Neural cell (in vitro differentiated cells): ENCODE measurements at regions not wholly inside any gene's neighbourhood (a gene's known extent, or its start where the extent isn't known, plus 50 kb on each side); places are given as distances from the start of the nearest gene placed in this dataset.

Experiments used
- H2AFZ ChIP-seq: fragments of 200-600, 300-800 bp; sonication (generic), shearing (Covaris generic); 2 replicates; pipeline ENCODE4 v1.6.0; 2014; ENCODE audit warnings: low read depth, mild to moderate bottlenecking, antibody characterized with exemption, low read length, moderate library complexity
- H3F3A ChIP-seq: fragments of 200-600 bp; shearing (Covaris generic); 2 replicates; pipeline ENCODE4 v1.6.1; 2016; ENCODE audit warnings: mild to moderate bottlenecking, moderate library complexity, mixed read lengths, antibody characterized with exemption, low read length; ENCODE audit not compliant: insufficient read depth, poor library complexity, severe bottlenecking
- H3K27ac ChIP-seq: fragments of 200-600, 300-800 bp; sonication (generic), shearing (Covaris generic); 2 replicates; pipeline ENCODE4 v1.5.1; 2014; ENCODE audit warnings: mild to moderate bottlenecking, low read length, moderate library complexity
- H3K27me3 ChIP-seq: fragments of 300-800, 200-600 bp; sonication (generic), shearing (Covaris generic); 2 replicates; pipeline ENCODE4 v1.6.0; 2014; ENCODE audit warnings: mild to moderate bottlenecking, low read depth, low read length, moderate library complexity; ENCODE audit not compliant: insufficient read depth
- H3K36me3 ChIP-seq: fragments of 300-800, 200-600 bp; sonication (generic), shearing (Covaris generic); 2 replicates; pipeline ENCODE4 v1.5.1; 2014; ENCODE audit warnings: mild to moderate bottlenecking, antibody characterized with exemption, low read length, moderate library complexity; ENCODE audit not compliant: insufficient read depth
- H3K4me2 ChIP-seq: fragments of 300-800, 200-600 bp; sonication (generic), shearing (Covaris generic); 2 replicates; pipeline ENCODE4 v1.6.0; 2014; ENCODE audit warnings: mild to moderate bottlenecking, low read length
- H3K4me3 ChIP-seq: fragments of 300-800, 200-600 bp; sonication (generic), shearing (Covaris generic); 2 replicates; pipeline ENCODE4 v1.5.1; 2014; ENCODE audit warnings: mild to moderate bottlenecking, low read length, moderate library complexity
- H3K79me2 ChIP-seq: fragments of 200-600 bp; shearing (Covaris generic); replicated peaks from 2 replicates; pipeline ENCODE4 v1.6.0; 2014; ENCODE audit warnings: mild to moderate bottlenecking, low read length, moderate library complexity; ENCODE audit not compliant: insufficient read depth
- H3K9ac ChIP-seq: fragments of 300-800, 200-600 bp; sonication (generic), shearing (Covaris generic); 2 replicates; pipeline ENCODE4 v1.6.1; 2016; ENCODE audit warnings: mild to moderate bottlenecking, low read length, mixed read lengths
- H3K9me2 ChIP-seq: fragments of 200-600 bp; shearing (Covaris generic); 2 replicates; pipeline ENCODE4 v1.6.1; 2016; ENCODE audit warnings: mild to moderate bottlenecking, low read length, mixed read lengths; ENCODE audit not compliant: insufficient read depth
- H3K9me3 ChIP-seq: fragments of 200-600, 300-800 bp; sonication (generic), shearing (Covaris generic); 2 replicates; pipeline ENCODE4 v1.6.1; 2016; ENCODE audit warnings: mild to moderate bottlenecking, mixed run types, low read length, moderate library complexity, mixed read lengths
- H4K20me1 ChIP-seq: fragments of 200-600 bp; shearing (Covaris generic); 2 replicates; pipeline ENCODE4 v1.6.1; 2016; ENCODE audit warnings: mild to moderate bottlenecking, mixed run types; ENCODE audit not compliant: insufficient read depth
- EP300 ChIP-seq: fragments of 450-650 bp; conservative IDR thresholded peaks from 2 replicates; pipeline ENCODE4 v1.6.1; 2014; ENCODE audit warnings: antibody characterized with exemption, mild to moderate bottlenecking, moderate library complexity; ENCODE audit not compliant: poor library complexity, severe bottlenecking
- EZH2 ChIP-seq: fragments of 200-600, 300-800 bp; shearing (Covaris generic), sonication (generic); IDR thresholded peaks from 2 replicates; pipeline ENCODE4 v1.6.1; 2014; ENCODE audit warnings: antibody characterized with exemption, low read length, borderline replicate concordance, mild to moderate bottlenecking; ENCODE audit not compliant: insufficient read depth, poor library complexity, severe bottlenecking
- MXI1 ChIP-seq: fragments of 450-650 bp; conservative IDR thresholded peaks from 2 replicates; pipeline ENCODE4 v1.6.1; 2014; ENCODE audit warnings: antibody characterized with exemption, mild to moderate bottlenecking; ENCODE audit not compliant: poor library complexity, severe bottlenecking
- POLR2AphosphoS5 ChIP-seq: IDR thresholded peaks from 2 replicates; pipeline ENCODE4 v1.6.1; 2012
- RAD21 ChIP-seq: fragments of 450-650 bp; conservative IDR thresholded peaks from 2 replicates; pipeline ENCODE4 v1.6.1; 2014; ENCODE audit warnings: antibody characterized with exemption, mild to moderate bottlenecking, moderate library complexity
- SMC3 ChIP-seq: fragments of 450-650 bp; conservative IDR thresholded peaks from 2 replicates; pipeline ENCODE4 v1.6.1; 2014; ENCODE audit warnings: antibody characterized with exemption, mild to moderate bottlenecking, moderate library complexity; ENCODE audit not compliant: poor library complexity
- TAF1 ChIP-seq: IDR thresholded peaks from 2 replicates; pipeline ENCODE4 v1.6.1; 2012; ENCODE audit warnings: low read depth
- TF ChIP-seq, protein P1 (sequence below): IDR thresholded peaks from 2 replicates; pipeline ENCODE4 v1.6.1; 2012; ENCODE audit warnings: borderline replicate concordance
- TF ChIP-seq, protein P2 (sequence below): fragments of 450-650 bp; IDR thresholded peaks from 2 replicates; pipeline ENCODE4 v1.5.1; 2014; ENCODE audit warnings: antibody characterized with exemption, mild to moderate bottlenecking, moderate library complexity; ENCODE audit not compliant: poor library complexity, severe bottlenecking

DNA sequence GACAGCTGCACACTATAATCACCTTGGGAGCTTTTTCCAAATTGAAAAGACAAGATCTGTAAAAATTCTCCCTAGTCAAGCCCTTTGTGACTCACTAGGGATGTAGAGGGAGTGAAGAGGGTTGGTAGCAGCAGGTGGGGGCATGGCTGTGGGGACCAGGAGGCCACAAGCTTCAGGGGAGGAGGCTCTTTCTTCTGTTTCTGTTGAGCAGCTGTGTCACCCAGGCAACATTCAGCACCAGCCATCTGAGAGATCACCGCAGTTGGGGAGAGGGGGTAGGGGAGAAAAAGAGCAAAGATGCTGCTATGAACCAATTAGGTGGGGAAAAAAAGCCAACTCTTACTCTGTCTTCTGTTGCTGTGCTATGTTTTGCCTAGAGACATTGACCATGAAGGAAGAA is 352.3 kb upstream of the MEIS1 start:
- no peak overlapping the region for H3K27ac ChIP-seq
- TF ChIP-seq, protein P1, sequence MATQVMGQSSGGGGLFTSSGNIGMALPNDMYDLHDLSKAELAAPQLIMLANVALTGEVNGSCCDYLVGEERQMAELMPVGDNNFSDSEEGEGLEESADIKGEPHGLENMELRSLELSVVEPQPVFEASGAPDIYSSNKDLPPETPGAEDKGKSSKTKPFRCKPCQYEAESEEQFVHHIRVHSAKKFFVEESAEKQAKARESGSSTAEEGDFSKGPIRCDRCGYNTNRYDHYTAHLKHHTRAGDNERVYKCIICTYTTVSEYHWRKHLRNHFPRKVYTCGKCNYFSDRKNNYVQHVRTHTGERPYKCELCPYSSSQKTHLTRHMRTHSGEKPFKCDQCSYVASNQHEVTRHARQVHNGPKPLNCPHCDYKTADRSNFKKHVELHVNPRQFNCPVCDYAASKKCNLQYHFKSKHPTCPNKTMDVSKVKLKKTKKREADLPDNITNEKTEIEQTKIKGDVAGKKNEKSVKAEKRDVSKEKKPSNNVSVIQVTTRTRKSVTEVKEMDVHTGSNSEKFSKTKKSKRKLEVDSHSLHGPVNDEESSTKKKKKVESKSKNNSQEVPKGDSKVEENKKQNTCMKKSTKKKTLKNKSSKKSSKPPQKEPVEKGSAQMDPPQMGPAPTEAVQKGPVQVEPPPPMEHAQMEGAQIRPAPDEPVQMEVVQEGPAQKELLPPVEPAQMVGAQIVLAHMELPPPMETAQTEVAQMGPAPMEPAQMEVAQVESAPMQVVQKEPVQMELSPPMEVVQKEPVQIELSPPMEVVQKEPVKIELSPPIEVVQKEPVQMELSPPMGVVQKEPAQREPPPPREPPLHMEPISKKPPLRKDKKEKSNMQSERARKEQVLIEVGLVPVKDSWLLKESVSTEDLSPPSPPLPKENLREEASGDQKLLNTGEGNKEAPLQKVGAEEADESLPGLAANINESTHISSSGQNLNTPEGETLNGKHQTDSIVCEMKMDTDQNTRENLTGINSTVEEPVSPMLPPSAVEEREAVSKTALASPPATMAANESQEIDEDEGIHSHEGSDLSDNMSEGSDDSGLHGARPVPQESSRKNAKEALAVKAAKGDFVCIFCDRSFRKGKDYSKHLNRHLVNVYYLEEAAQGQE, result no peak
- H3K4me2 ChIP-seq, result no peak overlapping the region
- H3F3A ChIP-seq, result no peaks in the 10 kb centered on the region
- H3K36me3 ChIP-seq, result no peaks in the 10 kb centered on the region
- H3K27me3 ChIP-seq, result no peaks in the 10 kb centered on the region
- H3K79me2 ChIP-seq, result no peaks in the 10 kb centered on the region
- H3K9ac ChIP-seq, result no peak overlapping the region
- peaks cover 3% of the 10 kb centered on the region for H3K9me3 ChIP-seq
- no peak overlapping the region for H3K4me3 ChIP-seq
- H3K9me2 ChIP-seq, result no peaks in the 10 kb centered on the region
- H4K20me1 ChIP-seq, result no peaks in the 10 kb centered on the region
- no peak overlapping the region for H2AFZ ChIP-seq

DNA sequence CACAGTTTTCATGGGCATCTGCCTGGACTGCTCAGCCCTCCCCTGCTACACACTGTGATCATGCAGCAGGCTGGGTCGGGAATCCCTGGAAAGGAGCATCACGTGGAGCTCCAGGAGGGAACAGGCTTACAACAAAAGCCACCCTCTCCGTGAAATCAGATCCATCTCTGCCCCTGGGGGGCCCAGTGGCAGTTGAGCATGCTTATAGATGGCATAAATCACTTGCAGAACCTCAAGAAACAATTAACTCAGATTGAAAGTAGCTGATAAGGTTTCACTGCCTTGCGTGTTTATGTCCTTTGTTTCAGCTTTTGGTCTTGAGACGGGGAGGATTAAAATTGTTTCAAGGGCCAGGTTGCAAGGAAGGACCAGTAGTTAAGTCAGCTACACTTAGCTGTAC is 354.8 kb upstream of the MEIS1 start:
- no peaks in the 10 kb centered on the region for H3K36me3 ChIP-seq
- H3K9me3 ChIP-seq, result no peaks in the 10 kb centered on the region
- no peak overlapping the region for H3K4me2 ChIP-seq
- no peak overlapping the region for H3K9ac ChIP-seq
- H3K27me3 ChIP-seq, result no peaks in the 10 kb centered on the region
- no peaks in the 10 kb centered on the region for H3F3A ChIP-seq
- TF ChIP-seq MXI1, result no peak
- no peak for TF ChIP-seq SMC3
- TF ChIP-seq, protein P2, sequence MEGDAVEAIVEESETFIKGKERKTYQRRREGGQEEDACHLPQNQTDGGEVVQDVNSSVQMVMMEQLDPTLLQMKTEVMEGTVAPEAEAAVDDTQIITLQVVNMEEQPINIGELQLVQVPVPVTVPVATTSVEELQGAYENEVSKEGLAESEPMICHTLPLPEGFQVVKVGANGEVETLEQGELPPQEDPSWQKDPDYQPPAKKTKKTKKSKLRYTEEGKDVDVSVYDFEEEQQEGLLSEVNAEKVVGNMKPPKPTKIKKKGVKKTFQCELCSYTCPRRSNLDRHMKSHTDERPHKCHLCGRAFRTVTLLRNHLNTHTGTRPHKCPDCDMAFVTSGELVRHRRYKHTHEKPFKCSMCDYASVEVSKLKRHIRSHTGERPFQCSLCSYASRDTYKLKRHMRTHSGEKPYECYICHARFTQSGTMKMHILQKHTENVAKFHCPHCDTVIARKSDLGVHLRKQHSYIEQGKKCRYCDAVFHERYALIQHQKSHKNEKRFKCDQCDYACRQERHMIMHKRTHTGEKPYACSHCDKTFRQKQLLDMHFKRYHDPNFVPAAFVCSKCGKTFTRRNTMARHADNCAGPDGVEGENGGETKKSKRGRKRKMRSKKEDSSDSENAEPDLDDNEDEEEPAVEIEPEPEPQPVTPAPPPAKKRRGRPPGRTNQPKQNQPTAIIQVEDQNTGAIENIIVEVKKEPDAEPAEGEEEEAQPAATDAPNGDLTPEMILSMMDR, result no peak
- TF ChIP-seq EZH2, result no peak
- TF ChIP-seq EP300, result no peak
- no peak for TF ChIP-seq RAD21
- no peak for TF ChIP-seq POLR2AphosphoS5
- no peak for TF ChIP-seq TAF1
- no peaks in the 10 kb centered on the region for H3K9me2 ChIP-seq
- no peaks in the 10 kb centered on the region for H4K20me1 ChIP-seq
- no peak overlapping the region for H3K27ac ChIP-seq
- H3K79me2 ChIP-seq, result no peaks in the 10 kb centered on the region
- H3K4me3 ChIP-seq, result no peak overlapping the region
- no peak overlapping the region for H2AFZ ChIP-seq

DNA sequence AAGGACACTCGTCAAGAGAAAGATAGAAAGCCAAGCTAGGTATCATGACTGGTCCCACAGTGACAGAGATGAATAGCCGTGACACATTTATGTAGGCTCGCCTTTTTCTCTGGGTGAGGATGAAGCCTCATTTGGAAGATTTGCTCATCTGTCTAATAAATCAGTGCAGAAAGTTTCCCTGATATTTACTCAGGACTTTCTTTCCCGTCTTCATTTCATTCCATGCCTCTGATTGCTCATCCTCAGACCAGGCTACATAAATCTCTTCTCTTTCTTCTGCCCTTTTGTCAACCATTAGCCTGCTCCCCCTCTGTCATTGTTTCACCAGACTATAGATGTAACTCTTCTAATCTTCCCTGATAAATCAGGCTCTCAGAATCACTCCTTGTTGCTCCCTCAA is 361.8 kb upstream of the MEIS1 start:
- Histone ChIP-seq H3K9me3 (no peaks in the 10 kb centered on the region), H2AFZ (no peak overlapping the region), H3K79me2 (no peaks in the 10 kb centered on the region), H3K4me2 (no peak overlapping the region), H3K9ac (no peak overlapping the region), H3K4me3 (no peak overlapping the region), H3K36me3 (no peaks in the 10 kb centered on the region), H3K9me2 (no peaks in the 10 kb centered on the region), H4K20me1 (no peaks in the 10 kb centered on the region), H3K27me3 (no peaks in the 10 kb centered on the region), H3F3A (no peaks in the 10 kb centered on the region), H3K27ac (no peak overlapping the region)
- TF ChIP-seq EP300, result no peak
